ENCODE measurements at regions not wholly inside any gene's neighbourhood (a gene's known extent, or its start where the extent isn't known, plus 50 kb on each side); places are given as distances from the start of the nearest gene placed in this dataset.

DNA sequence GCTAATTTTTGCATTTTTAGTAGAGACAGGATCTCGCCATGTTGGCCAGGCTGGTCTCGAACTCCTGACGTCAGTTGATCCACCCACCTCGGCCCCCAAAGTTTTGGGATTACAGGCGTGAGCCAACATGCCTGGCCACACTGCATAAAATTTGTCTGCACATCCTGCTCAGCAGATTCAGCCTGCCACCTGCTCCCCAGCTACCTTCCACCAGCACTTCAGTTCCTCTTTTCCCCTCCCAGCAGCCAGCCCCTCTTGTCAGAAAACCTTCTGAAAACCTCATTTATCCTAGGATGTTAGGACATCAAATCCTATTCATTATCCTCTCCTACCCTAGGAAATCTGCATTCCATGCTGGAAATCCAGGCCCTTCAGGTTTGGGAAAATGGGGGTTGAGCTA, 78.2 kb upstream of the CALM2 start:
- H3K36me3 ChIP-seq (ENCODE audit: control insufficient read depth in 2 of 2, extremely low read depth in 1 of 2, insufficient read depth in 2 of 2, low read length in 2 of 2): no peaks in the 10 kb centered on the region
- DNase-seq (ENCODE audit: low read depth, low spot score) (no peak), FAIRE-seq (no peak)
- no peak overlapping the region for H3K27ac ChIP-seq (ENCODE audit: control insufficient read depth, insufficient read depth, low read length)
- peaks cover 2% of the 10 kb centered on the region for H3K27me3 ChIP-seq (ENCODE audit: control insufficient read depth, extremely low read depth, insufficient read depth, low read length)
- H3K4me1 ChIP-seq (ENCODE audit: control insufficient read depth, extremely low read depth, insufficient read depth, low read length): no peaks in the 10 kb centered on the region
- no peak overlapping the region for H2AFZ ChIP-seq (ENCODE audit: control insufficient read depth, low read length)
- no peaks in the 10 kb centered on the region for H3K9me1 ChIP-seq (ENCODE audit: control insufficient read depth, extremely low read depth, insufficient read depth, low read length)
- no peak overlapping the region for H3K4me3 ChIP-seq (ENCODE audit: control insufficient read depth in 2 of 3, extremely low read depth in 1 of 3, insufficient read depth in 2 of 3, low read depth in 1 of 3, low read length in 3 of 3)
- H3K9ac ChIP-seq (ENCODE audit: control insufficient read depth, extremely low read depth, insufficient read depth, low read length): no peak overlapping the region
- TF ChIP-seq EZH2 (IDR thresholded peaks at IDR 0.05; ENCODE audit: low read length): no peak
- TF ChIP-seq, protein P1, sequence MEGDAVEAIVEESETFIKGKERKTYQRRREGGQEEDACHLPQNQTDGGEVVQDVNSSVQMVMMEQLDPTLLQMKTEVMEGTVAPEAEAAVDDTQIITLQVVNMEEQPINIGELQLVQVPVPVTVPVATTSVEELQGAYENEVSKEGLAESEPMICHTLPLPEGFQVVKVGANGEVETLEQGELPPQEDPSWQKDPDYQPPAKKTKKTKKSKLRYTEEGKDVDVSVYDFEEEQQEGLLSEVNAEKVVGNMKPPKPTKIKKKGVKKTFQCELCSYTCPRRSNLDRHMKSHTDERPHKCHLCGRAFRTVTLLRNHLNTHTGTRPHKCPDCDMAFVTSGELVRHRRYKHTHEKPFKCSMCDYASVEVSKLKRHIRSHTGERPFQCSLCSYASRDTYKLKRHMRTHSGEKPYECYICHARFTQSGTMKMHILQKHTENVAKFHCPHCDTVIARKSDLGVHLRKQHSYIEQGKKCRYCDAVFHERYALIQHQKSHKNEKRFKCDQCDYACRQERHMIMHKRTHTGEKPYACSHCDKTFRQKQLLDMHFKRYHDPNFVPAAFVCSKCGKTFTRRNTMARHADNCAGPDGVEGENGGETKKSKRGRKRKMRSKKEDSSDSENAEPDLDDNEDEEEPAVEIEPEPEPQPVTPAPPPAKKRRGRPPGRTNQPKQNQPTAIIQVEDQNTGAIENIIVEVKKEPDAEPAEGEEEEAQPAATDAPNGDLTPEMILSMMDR (optimal IDR thresholded peaks at IDR 0.05 in 1 of 3, IDR thresholded peaks at IDR 0.05 in 1 of 3, conservative IDR thresholded peaks at IDR 0.05 in 1 of 3; ENCODE audit: extremely low read depth in 1 of 3, insufficient read depth in 2 of 3, low read length in 3 of 3): no peak
- dilution Hi-C loops (cut with MboI; ENCODE audit: extremely low pct_ligation_motif_present, low sequenced_read_pairs): no loop called here
- H3K9me3 ChIP-seq (ENCODE audit: control insufficient read depth, low read depth, low read length): no peaks in the 10 kb centered on the region
- no peaks in the 10 kb centered on the region for H4K20me1 ChIP-seq (ENCODE audit: control insufficient read depth, extremely low read depth, insufficient read depth, low read length)
- no peaks in the 10 kb centered on the region for H3K79me2 ChIP-seq (ENCODE audit: control insufficient read depth, insufficient read depth, low read length)
- no peak overlapping the region for H3K4me2 ChIP-seq (ENCODE audit: control insufficient read depth, extremely low read depth, insufficient read depth, low read depth, low read length)

DNA sequence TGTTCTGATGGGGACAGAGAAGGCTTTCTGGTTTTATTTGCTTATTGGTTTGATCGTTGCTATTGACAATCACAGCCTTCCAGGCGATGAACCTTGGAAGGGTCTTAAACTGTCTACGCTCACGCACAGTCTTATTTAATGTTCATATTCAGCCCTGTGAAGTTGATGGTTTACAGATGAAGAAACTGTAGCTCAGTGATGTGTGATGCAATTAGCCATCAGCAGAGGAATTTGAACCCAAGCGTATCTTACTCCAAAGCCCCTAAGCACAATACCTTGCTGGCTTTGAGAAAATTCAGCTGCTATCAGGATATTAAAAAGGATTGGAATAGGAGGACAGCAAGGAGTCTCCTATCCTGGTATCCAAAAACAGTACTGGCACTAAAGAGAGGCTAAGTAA, 77.1 kb upstream of the CALM2 start:
- TF ChIP-seq EZH2 (IDR thresholded peaks at IDR 0.05; ENCODE audit: low read length): no peak
- TF ChIP-seq, protein P1 (optimal IDR thresholded peaks at IDR 0.05 in 1 of 3, IDR thresholded peaks at IDR 0.05 in 1 of 3, conservative IDR thresholded peaks at IDR 0.05 in 1 of 3; ENCODE audit: extremely low read depth in 1 of 3, insufficient read depth in 2 of 3, low read length in 3 of 3): no peak
- FAIRE-seq: no peak
- dilution Hi-C loops (cut with MboI; ENCODE audit: extremely low pct_ligation_motif_present, low sequenced_read_pairs): no loop called here

More for the DNA sequence above, 77.1 kb upstream of the CALM2 start:
- Histone ChIP-seq H4K20me1 (ENCODE audit: control insufficient read depth, extremely low read depth, insufficient read depth, low read length) (no peaks in the 10 kb centered on the region), H3K79me2 (ENCODE audit: control insufficient read depth, insufficient read depth, low read length) (no peaks in the 10 kb centered on the region), H3K4me2 (ENCODE audit: control insufficient read depth, extremely low read depth, insufficient read depth, low read depth, low read length) (no peak overlapping the region), H3K4me3 (ENCODE audit: control insufficient read depth in 2 of 3, extremely low read depth in 1 of 3, insufficient read depth in 2 of 3, low read depth in 1 of 3, low read length in 3 of 3) (no peak overlapping the region), H3K4me1 (ENCODE audit: control insufficient read depth, extremely low read depth, insufficient read depth, low read length) (no peaks in the 10 kb centered on the region), H3K36me3 (ENCODE audit: control insufficient read depth in 2 of 2, extremely low read depth in 1 of 2, insufficient read depth in 2 of 2, low read length in 2 of 2) (no peaks in the 10 kb centered on the region), H3K27me3 (ENCODE audit: control insufficient read depth, extremely low read depth, insufficient read depth, low read length) (peaks cover 5% of the 10 kb centered on the region), H3K9me1 (ENCODE audit: control insufficient read depth, extremely low read depth, insufficient read depth, low read length) (no peaks in the 10 kb centered on the region), H3K27ac (ENCODE audit: control insufficient read depth, insufficient read depth, low read length) (no peak overlapping the region), H3K9me3 (ENCODE audit: control insufficient read depth, low read depth, low read length) (no peaks in the 10 kb centered on the region), H3K9ac (ENCODE audit: control insufficient read depth, extremely low read depth, insufficient read depth, low read length) (no peak overlapping the region), H2AFZ (ENCODE audit: control insufficient read depth, low read length) (no peak overlapping the region)
- DNase-seq (ENCODE audit: low read depth, low spot score): no peak
